Activated CD8-positive, alpha-beta memory T cell treated with anti-CD3 and anti-CD28 coated beads, Interleukin-2, amount 50 U/mL, for 24 hours (primary cell): ENCODE measurements at regions not wholly inside any gene's neighbourhood (a gene's known extent, or its start where the extent isn't known, plus 50 kb on each side); places are given as distances from the start of the nearest gene placed in this dataset.
"Not testable (repeated sequence)": the region's sequence is repeated elsewhere in the genome, so short reads cannot be mapped to it uniquely, and the experiment has no call there.

Source experiments
- DNase-seq: peaks from one replicate; pipeline ENCODE4 v3.0.0-alpha.2; 2020; ENCODE audit errors: extremely low read depth

DNA sequence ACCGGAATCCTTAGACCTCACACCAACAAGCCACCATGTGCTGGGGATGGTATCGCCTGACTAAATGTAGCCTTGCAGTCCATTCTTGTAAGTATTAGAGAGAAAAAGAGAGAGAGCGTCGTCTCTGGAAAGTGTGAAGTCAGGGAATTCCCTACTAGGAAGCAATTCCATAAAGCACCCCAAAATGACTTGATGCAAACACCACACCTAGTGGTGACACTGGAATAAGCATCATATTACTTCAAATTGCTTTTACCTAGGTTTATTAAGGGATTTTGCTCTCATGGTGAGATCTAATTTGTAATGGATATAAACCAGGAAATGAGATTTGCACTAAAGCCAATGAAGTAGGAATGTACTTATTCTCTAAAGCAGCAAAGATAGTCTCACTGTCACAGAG lies 111.4 kb upstream of the METTL9 start:
- not testable (repeated sequence) for DNase-seq

DNA sequence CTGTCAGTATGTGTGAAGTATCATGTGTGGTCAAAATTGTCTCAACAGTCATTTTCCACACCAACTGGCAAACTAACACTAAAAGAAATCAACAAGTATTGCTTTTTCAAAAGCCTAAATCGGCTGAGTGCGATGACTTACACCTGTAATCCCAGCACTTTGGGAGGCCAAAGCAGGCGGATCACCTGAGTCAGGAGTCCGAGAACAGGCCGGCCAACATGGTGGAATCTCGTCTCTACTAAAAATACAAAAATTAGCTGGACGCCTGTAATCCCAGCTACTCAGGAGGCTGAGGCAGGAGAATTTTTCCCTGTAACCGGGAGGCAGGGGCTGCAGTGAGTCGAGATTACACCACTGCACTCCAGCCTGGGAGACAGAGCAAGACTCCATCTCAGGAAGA lies 100.3 kb upstream of the METTL9 start:
- DNase-seq = not testable (repeated sequence)

DNA sequence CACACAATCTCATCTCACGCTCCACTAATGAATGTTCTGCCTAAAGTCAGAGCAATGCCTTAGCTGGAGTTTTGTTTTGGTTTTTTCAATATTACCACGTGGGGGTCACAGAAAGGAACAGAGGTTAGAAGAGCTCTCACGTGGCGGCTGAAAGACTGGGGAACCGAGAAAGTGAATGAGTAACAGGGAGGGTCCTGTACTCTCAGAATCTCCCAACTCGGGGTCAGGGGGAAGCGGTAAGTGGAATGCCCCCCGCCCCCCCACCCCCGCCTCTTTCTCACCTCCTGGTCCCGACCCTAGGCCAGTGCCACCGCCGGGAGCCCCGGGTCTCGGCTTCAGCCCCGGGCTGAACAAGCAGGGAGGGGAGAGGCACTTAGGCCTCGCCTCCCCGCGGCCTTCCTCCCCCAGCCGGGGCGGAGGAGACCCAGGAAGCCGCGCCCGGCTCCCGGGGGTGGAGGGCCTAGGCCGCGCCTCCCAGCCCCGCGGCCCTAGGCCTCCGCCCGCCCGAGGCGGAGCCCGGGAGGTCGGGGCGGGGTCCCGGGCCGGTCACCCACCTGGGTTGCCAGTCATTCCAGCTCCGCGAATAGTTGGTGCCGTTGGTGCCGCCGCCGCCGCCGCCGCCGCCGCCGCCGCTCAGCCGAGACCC lies 98.0 kb upstream of the METTL9 start:
- DNase-seq = not testable (repeated sequence)

DNA sequence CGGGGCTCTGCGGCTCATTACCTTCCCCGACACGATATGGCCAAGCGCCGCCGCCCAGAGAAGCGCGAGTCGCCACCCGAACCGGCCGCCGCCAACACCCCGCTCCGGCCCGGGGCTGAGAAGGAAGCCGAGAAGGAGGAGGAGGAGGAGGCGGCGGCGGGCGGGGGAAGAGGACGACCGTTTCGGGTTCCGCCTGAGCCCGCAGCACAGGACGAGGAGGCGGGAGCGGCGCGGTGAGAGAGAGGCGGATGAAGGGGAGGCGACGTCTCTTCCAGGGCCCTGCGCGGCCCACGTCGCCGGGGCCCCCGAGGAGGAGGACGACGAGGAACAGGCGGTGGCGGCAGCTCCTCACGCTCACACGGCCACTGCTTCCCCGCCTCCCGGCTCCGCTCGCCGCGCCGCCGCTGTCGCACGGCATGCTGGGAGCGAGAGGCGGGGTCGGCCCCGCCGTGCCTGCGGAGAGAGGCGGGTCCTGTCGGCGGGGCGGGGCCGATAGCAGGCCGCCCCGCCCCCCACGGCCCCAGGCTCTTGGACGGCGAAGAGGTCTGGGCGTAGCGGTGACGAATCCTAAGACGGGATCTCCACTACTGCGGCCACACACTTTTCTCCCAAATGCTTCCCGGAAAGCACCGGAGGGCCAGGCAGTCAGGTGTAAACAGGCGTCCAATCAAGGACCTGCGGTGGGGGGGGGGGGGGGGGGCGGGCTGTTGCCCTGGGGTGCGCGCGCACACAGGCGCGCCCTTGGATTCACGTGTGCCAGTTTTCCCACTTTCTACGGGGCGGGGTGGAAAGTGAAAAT lies 97.3 kb upstream of the METTL9 start:
- peak; percentile 63 for DNase-seq

DNA sequence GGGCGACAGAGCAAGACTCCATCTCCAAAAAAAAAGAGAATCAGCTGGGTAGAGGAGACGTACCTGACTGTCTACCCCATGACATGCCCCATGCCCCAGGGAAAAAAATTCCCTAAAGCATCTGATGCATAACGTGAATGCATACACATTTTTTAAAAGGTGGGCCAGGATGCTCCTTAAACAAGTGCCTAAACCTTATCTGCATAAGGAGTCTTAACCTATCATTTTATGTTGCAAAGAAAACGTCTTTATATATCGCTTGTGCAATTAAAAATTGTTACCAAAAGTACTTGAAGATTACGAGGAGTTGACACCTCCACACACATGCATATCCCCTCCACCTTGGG lies 95.8 kb upstream of the METTL9 start:
- not testable (repeated sequence) for DNase-seq

- DNase-seq = not testable (repeated sequence)
Measured at GRCh38 chr16:21503941-21504832, 95.2 kb upstream of the METTL9 start.

- DNase-seq = not testable (repeated sequence)
Measured at GRCh38 chr16:21505751-21506520, 93.4 kb upstream of the METTL9 start.

- not testable (repeated sequence) for DNase-seq
Measured at GRCh38 chr16:21506857-21507456, 92.4 kb upstream of the METTL9 start.

DNA sequence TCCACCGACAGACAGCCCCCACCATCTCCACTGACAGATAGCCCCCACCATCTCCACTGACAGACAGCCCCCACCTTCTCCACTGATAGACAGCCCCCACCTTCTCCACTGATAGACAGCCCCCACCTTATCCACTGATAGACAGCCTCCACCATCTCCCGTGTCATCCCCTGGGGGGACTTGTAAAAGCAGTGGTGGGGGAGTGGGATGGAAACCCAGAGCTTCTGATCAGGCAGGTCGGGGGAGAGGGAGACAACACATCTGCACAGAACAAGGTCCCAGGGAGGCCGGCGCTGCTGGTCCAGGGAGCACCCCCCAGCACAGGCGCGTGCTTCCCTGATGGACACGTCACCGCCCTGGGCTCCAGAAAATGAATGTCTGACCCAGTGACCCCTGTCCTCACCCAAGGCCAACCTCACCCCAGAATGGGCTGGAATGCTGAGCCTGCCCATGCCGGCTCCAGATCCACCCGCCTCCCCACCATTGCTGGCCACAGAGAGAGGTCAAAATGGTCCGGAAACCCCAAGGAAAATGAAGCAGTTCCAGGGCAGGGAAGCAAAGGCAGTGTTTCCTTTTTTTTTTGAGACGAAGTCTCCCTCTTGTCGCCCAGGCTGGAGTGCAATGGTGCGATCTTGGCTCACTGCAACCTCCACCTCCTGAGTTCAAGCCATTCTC lies 91.6 kb upstream of the METTL9 start:
- DNase-seq = not testable (repeated sequence)

GRCh38 chr16:21508661-21509436 lies 90.5 kb upstream of the METTL9 start:
- DNase-seq = not testable (repeated sequence)

DNA sequence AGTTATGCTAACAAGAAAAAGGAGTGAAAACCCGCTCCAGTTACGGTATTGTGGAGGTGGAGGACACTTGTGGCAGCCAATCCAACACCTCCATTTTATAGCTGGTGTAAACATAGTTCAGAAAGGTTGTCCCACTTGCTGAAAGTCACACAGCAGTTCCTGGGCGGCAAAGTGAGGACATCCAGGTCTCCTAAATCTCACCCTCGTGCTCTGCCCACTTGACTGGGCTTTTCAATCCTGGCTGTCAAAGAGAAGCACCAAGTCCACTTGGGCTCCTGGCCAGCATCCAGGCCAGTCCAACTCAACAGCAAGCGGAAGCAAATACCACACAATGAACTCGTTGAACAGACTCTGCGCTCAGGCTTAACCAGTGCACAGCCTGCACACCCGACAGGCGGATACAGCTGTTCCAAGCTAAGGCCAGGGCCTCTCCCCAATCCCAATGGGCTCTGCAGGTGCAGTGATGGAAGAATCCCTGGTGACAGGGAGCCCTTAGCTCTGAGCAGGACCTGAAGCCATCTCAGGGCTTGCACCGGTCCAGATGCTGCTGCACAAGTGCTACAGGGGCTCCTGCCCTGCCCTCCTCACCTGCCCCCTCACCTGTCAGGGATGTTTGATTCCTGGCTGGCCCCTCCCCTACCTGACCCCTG lies 89.8 kb upstream of the METTL9 start:
- DNase-seq = not testable (repeated sequence)

- not testable (repeated sequence) for DNase-seq
Measured at GRCh38 chr16:21510869-21511255, 88.5 kb upstream of the METTL9 start.

DNA sequence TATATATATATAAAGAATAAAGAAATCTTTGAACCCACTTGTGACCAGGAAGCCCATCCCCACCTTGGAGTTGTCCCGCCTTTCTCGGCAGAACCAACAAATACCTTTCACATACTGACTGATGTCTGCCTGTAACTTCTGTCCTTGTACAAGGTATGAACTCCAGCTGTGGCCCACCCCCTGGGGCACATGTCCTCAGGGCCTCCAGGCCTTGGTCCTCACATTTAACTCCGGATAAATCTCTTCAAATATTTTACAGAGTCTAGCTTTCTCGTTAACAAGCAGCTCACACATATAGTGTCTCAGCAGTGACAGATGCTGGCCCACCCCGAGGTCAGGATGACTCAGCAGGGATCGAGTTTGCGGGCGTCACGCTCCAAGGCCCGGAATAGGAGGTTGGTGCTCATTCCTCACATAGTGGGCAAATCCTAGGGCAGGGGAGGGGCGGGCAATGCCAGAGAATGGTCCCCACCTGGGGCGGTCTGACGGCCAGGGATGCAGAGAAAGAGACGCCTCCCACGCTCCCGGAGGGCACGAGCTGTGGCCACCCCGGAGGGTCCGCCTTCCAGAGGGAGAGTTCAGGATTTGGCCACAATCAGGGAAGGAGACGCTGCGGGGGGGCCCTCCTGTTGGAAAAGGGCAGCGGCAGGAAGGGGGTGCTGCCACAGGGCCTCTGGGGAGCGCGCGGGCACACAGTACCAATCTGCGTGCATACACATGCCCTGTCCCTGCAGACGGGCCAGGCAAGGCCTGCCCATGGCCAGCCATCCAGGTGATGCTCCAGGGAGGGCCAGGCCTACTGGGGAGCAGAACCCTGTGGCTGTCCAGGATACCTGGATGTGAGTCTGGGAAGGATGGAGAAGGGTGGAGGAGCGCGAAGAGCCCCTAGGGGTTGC lies 87.8 kb upstream of the METTL9 start:
- DNase-seq = not testable (repeated sequence)

DNA sequence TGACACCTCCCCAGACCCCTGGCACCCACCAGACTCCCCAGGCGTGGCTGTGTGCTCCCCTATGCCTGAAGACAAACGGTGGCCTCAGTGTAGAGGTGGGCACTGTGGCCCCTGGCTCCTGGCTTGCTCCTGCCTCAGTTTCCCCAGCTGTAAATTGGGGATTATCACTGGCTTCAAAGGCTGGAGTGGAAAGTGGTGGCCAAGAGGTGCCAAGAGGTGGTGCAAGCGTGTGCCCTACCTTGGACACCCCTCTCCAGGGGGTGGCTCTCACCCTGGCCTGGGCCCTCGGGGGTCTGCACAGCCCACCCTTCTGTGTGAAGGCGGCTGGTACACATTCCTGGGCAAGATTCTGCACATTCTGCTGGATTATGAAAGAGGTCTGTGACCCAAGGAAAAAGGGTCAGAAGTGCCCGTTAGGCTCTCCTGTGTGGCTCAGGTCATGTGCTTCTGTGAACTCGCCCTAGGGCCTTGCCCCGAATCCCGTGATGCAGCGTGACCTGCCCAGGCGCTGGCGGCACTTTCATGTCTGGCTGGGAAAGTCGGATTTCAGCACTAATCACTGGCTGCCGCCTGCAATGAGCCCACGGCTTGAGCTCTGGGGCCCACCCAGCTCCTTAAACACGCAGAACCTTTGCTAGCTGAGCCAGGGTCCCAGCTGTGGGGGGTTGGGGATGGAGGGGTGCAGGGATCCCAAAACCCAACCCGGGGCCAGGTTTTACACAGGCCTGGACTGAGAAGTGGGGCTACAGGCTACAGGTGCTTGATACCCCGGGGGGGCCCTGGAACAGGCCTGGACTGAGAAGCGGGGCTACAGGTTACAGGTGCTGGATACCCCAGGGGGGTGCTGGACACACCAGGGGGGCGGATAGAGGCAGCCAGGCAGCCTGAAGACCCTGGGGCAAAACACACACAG lies 86.8 kb upstream of the METTL9 start:
- DNase-seq = not testable (repeated sequence)

- DNase-seq = not testable (repeated sequence)
Measured at GRCh38 chr16:21513337-21513741, 86.0 kb upstream of the METTL9 start.

DNA sequence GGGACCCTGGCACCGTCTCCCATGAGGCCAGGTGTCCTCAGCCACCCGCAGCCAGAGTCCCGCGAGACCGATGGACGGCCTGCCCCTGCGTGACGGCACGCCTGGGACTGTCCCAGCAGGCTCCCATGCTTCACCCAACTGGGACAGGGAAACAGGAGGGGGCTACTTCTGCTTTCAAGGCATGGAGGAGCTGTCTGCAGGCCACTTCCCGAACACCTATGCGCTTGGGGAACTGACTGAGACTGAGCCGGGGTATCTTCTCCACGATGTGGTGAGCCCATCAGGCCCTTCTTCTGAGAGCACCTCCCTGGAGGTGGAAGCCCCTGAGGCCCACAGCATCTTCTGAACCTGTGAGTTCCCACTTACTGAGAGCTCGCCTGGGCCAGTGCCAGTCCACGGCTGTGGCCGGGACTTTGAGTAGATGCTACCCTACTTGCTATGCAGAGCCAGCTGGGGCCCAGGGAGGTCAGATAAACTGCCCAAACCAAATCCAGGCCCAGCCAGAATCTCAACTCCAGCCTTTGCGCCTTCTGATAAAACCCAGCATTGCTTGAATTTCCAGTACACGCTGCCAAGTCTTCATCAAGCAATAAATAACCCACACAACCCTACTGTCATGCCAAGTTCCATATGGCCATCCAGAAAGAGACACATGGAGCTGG lies 85.4 kb upstream of the METTL9 start:
- not testable (repeated sequence) for DNase-seq

DNA sequence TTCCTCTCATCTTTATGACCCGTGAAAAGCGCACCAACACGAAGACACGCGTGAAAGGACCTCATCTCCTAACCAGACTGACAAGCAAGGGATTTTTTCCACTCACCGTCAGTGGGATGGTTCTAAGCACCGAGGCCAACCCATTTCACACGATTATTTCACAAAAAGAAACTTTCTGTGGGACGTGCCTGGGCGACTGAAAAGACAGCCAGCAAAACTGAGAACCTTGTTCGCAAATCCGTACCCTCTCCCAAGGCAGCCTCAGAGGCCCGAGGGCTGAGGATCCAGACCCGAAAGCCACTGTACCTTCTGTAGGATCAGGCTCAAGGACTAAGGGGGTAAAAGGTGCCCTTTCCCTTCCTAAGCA lies 84.9 kb upstream of the METTL9 start:
- DNase-seq = not testable (repeated sequence)
